Right lobe of liver (tissue), 6 donors: ENCODE measurements at regions not wholly inside any gene's neighbourhood (a gene's known extent, or its start where the extent isn't known, plus 50 kb on each side); places are given as distances from the start of the nearest gene placed in this dataset.

Experiments used
- ATAC-seq, 4 donors: fragments of 200-7000 bp; cut with Tn5 transposase; one replicate each; pipeline ENCODE4 v1.9.1; 2020; ENCODE audit warnings: mild to moderate bottlenecking in 4 of 4, moderate library complexity in 4 of 4
- DNase-seq, 3 donors: peaks; one replicate each; pipeline ENCODE4 v3.0.0-alpha.2; 2020
- H3K27ac ChIP-seq, 3 donors: fragments of 200-600 bp; one replicate each; pipeline ENCODE4 v1.8.0; 2022
- H3K27me3 ChIP-seq, 2 donors: fragments of 200-600 bp; one replicate each; pipeline ENCODE4 v1.8.0; 2022
- H3K36me3 ChIP-seq, 4 donors: fragments of 200-600 bp; sonication (generic) in 1 of 4; one replicate each; pipeline versions ENCODE4 v1.5.1 to v1.8.0; 2017 to 2022; ENCODE audit warnings: control low read depth in 1 of 4
- H3K4me1 ChIP-seq, 4 donors: fragments of 200-600 bp; sonication (generic) in 1 of 4; one replicate each; pipeline versions ENCODE4 v1.5.1 to v1.8.0; 2017 to 2022; ENCODE audit warnings: control low read depth in 1 of 4
- H3K4me3 ChIP-seq, 3 donors: fragments of 200-600 bp; one replicate each; pipeline ENCODE4 v1.8.0; 2022
- H3K9me3 ChIP-seq, 4 donors: fragments of 200-600 bp; sonication (generic) in 1 of 4; one replicate each; pipeline versions ENCODE4 v1.5.1 to v1.8.0; 2017 to 2022; ENCODE audit warnings: control low read depth in 1 of 4
- POLR2A ChIP-seq: fragments of 450-650 bp; IDR thresholded peaks from one replicate; pipeline ENCODE4 v1.6.1; 2017; ENCODE audit warnings: antibody characterized with exemption, mild to moderate bottlenecking
- WGBS: methylation state at CpG from one replicate; pipeline ENCODE4 v1.1.6; 2018; ENCODE audit warnings: low coverage, low lambda C conversion rate; ENCODE audit not compliant: insufficient coverage; ENCODE audit errors: missing lambda C conversion rate; 5-methylcytosine and 5-hydroxymethylcytosine counted together
- intact Hi-C, 2 donors: fragments of 100-400 bp; cut with DNase I; formaldehyde crosslinking; loops; one replicate each; pipeline versions ENCODE4 v1.11.2 to v1.14.1; 2022
- TF ChIP-seq, protein P1 (sequence below), 4 donors: fragments of 200-600 bp in 3 of 4; fragments of 450-650 bp in 1 of 4; IDR thresholded peaks; one replicate each; pipeline versions ENCODE4 v1.5.1 to v1.8.0; 2016 to 2022; ENCODE audit warnings: antibody characterized with exemption in 4 of 4, mild to moderate bottlenecking in 2 of 4
- donor health status: DM: no; HTN: yes; CAD: no.
- donor health status: DM: no; HTN: no; CAD: no.
- donor health status: DM: no; HTN: no; CAD: no.
- donor health status: DM: no; HTN: yes; CAD: no.
- donor health status: DM: no; HTN: yes; CAD: no.

DNA sequence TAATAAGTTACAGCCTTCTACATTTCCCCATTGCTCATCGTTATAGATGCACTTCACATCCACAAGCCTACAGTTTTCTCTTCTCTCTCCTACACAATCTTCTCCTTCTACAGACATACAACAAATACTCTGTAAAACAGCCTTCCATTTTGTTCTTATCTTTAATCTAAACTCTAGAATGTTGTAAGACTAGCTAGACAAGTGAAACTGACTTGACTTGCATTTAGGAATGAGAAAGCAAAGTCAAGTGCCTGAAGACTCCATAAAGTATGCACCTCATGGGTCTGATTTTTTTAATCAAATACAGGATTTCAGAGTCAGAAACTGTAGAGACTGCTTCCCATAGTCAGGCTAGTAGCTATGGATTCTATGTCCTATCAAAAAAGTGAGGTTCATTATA is 190.3 kb downstream of the KLHL28 start:
- H3K4me1 ChIP-seq = no peaks in the 10 kb centered on the region
- no peaks in the 10 kb centered on the region for H3K36me3 ChIP-seq
- ATAC-seq = no peak
- intact Hi-C loops = no loop called here
- WGBS = 64% methylated on average over 1 of the region's 1 CpG
- no peak for TF ChIP-seq POLR2A
- TF ChIP-seq, protein P1, sequence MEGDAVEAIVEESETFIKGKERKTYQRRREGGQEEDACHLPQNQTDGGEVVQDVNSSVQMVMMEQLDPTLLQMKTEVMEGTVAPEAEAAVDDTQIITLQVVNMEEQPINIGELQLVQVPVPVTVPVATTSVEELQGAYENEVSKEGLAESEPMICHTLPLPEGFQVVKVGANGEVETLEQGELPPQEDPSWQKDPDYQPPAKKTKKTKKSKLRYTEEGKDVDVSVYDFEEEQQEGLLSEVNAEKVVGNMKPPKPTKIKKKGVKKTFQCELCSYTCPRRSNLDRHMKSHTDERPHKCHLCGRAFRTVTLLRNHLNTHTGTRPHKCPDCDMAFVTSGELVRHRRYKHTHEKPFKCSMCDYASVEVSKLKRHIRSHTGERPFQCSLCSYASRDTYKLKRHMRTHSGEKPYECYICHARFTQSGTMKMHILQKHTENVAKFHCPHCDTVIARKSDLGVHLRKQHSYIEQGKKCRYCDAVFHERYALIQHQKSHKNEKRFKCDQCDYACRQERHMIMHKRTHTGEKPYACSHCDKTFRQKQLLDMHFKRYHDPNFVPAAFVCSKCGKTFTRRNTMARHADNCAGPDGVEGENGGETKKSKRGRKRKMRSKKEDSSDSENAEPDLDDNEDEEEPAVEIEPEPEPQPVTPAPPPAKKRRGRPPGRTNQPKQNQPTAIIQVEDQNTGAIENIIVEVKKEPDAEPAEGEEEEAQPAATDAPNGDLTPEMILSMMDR (IDR thresholded peaks at IDR 0.05) = no peak
- H3K9me3 ChIP-seq = no peaks in the 10 kb centered on the region
- DNase-seq = no peak
- no peak overlapping the region for H3K4me3 ChIP-seq
- no peak overlapping the region for H3K27ac ChIP-seq
- H3K27me3 ChIP-seq = no peaks in the 10 kb centered on the region

DNA sequence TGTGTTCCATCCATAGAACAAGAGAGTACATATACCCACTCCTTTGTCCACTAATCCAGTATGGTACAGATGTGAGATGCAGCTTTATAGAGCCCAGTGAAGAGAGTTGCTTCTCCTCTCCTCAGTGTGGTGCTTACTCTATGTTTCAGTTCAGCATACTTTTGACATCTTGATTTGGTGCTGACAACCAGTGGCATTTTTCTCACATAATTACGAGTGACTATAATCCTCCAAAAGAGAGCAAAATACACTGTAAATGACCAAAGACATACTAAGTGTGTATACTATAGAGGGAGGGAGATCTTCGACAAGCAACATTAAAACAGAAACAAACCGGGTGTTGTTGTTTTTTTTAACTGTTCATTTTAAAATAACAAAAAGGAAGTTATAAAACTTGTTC is 191.5 kb downstream of the KLHL28 start:
- Histone ChIP-seq H3K27ac (no peak overlapping the region), H3K36me3 (no peaks in the 10 kb centered on the region), H3K27me3 (no peaks in the 10 kb centered on the region), H3K9me3 (no peaks in the 10 kb centered on the region), H3K4me1 (no peaks in the 10 kb centered on the region), H3K4me3 (no peak overlapping the region)
- no peak for ATAC-seq
- WGBS = 62% methylated on average over 3 of the region's 3 CpGs
- no peak for TF ChIP-seq POLR2A
- TF ChIP-seq, protein P1 (IDR thresholded peaks at IDR 0.05) = no peak
- no peak for DNase-seq
- intact Hi-C loops = no loop called here

DNA sequence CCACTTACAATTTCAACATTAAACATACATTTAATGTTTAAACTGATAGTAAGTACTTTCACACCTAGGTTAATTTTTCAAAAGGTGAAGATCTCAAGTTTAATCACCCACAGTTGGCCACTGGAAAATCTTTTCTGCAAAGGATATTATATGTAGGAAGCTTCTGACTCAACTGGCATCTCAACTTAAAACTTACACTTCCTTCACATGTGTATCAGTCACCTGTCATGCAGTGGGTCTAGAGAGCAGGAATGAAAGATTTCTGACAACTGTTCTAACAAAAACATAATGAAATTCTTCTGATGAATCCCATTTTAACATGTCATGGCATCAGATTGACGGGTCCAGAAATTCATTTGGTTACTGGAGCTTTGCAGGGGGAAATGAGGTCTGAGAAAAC is 192.8 kb downstream of the KLHL28 start:
- Histone ChIP-seq H3K27ac (no peak overlapping the region), H3K27me3 (no peaks in the 10 kb centered on the region), H3K4me3 (no peak overlapping the region), H3K9me3 (no peaks in the 10 kb centered on the region), H3K4me1 (no peaks in the 10 kb centered on the region), H3K36me3 (no peaks in the 10 kb centered on the region)
- 50% methylated on average over 1 of the region's 1 CpG for WGBS
- ATAC-seq (no peak), DNase-seq (no peak)
- no peak for TF ChIP-seq POLR2A
- TF ChIP-seq, protein P1 (IDR thresholded peaks at IDR 0.05) = no peak
- intact Hi-C loops = no loop called here

DNA sequence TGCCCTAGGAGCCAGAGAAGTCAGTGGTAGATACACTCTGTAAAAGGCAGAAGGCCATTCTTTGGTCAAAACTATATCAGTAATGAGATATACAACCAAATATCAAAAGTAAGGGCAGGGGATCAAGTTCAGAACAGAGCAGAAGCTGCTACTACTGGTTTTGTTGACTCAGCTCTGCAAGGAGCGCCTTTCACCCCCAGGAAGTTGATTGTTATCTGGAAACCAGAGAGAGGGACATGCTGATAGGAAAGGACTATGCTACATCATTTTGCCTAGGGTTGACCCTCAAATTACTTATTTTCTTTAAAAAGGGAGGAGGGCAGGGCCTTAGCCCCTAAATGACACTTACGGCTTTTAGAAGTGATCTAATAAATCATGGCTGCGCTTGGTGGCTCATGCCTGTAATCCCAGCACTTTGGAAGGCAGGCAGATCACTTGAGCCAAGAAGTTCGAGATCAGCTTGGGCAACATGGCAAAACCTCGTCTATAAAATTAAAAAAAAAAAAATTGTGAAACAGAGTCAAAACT is 194.0 kb downstream of the KLHL28 start:
- intact Hi-C loops = no loop called here
- ATAC-seq = no peak
- no peak for DNase-seq
- Histone ChIP-seq H3K27ac (no peak overlapping the region), H3K4me1 (no peaks in the 10 kb centered on the region), H3K4me3 (no peak overlapping the region), H3K36me3 (no peaks in the 10 kb centered on the region), H3K9me3 (no peaks in the 10 kb centered on the region), H3K27me3 (no peaks in the 10 kb centered on the region)
- WGBS = 69% methylated on average over 5 of the region's 5 CpGs
- TF ChIP-seq, protein P1 (IDR thresholded peaks at IDR 0.05) = no peak
- no peak for TF ChIP-seq POLR2A

DNA sequence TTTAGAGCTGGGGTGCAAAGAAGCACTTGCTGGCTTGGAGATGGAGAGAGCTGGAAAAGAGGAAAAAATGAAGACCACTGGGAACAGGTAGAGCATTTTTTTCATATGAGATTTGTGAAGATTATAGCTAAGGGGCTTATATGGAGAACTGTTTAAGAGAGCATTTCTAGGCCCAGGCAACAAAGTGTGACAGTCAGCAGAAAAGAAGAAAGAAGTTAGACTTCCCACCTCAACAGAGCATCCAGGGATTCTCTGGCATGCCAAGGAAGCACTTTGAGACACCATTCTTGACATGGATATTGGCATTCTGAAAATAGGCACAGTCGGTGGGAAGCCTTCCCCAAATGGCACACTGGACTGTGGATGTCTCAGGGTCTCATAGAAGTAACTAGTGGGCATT is 195.5 kb downstream of the KLHL28 start:
- intact Hi-C loops = no loop called here
- no peaks in the 10 kb centered on the region for H3K4me1 ChIP-seq
- H3K9me3 ChIP-seq = no peaks in the 10 kb centered on the region
- no peak overlapping the region for H3K27ac ChIP-seq
- H3K36me3 ChIP-seq = no peaks in the 10 kb centered on the region
- 88% methylated on average over 1 of the region's 1 CpG for WGBS
- TF ChIP-seq, protein P1 (IDR thresholded peaks at IDR 0.05) = no peak
- no peak for TF ChIP-seq POLR2A
- no peak for DNase-seq
- no peak for ATAC-seq
- no peaks in the 10 kb centered on the region for H3K27me3 ChIP-seq
- H3K4me3 ChIP-seq = no peak overlapping the region
